ENCODE measurements at regions not wholly inside any gene's neighbourhood (a gene's known extent, or its start where the extent isn't known, plus 50 kb on each side); places are given as distances from the start of the nearest gene placed in this dataset.

DNA sequence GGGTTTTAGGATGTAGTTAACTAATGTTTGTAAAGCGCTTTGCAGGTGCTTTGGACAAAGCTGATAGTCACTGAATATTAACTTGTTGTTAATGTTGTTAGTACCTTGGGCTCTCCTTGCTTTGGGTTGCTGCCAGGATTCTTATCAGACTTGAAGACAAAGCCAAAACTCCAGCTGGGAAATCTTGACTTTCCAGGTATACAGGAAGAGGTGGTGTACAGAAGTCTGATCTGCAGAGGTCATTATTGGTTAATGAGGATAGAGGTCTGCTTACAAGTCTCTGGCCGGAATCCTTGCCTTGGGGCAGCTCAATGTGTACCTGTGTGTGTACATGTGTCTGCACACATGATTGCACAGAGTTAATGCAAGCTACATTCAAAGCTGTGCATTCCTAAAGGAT, 96.0 kb upstream of the POU3F1 start:
- H3K9me3 ChIP-seq, result no peaks in the 10 kb centered on the region
- no peak for DNase-seq (ENCODE audit: extremely low spot score in 2 of 2)
- H3K36me3 ChIP-seq, result no peaks in the 10 kb centered on the region
- H3K4me3 ChIP-seq, result no peak overlapping the region
- no peak overlapping the region for H3K27ac ChIP-seq
- H3K27me3 ChIP-seq, result no peaks in the 10 kb centered on the region
- intact Hi-C loops (cut with DNase I), result no loop called here
- peaks cover 17% of the 10 kb centered on the region for H3K4me1 ChIP-seq
- TF ChIP-seq POLR2AphosphoS5 (IDR thresholded peaks at IDR 0.05; ENCODE audit: insufficient read depth in 1 of 2, low read depth in 1 of 2) (no peak), POLR2A (IDR thresholded peaks at IDR 0.05) (no peak)
- TF ChIP-seq, protein P1, sequence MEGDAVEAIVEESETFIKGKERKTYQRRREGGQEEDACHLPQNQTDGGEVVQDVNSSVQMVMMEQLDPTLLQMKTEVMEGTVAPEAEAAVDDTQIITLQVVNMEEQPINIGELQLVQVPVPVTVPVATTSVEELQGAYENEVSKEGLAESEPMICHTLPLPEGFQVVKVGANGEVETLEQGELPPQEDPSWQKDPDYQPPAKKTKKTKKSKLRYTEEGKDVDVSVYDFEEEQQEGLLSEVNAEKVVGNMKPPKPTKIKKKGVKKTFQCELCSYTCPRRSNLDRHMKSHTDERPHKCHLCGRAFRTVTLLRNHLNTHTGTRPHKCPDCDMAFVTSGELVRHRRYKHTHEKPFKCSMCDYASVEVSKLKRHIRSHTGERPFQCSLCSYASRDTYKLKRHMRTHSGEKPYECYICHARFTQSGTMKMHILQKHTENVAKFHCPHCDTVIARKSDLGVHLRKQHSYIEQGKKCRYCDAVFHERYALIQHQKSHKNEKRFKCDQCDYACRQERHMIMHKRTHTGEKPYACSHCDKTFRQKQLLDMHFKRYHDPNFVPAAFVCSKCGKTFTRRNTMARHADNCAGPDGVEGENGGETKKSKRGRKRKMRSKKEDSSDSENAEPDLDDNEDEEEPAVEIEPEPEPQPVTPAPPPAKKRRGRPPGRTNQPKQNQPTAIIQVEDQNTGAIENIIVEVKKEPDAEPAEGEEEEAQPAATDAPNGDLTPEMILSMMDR (IDR thresholded peaks at IDR 0.05), result no peak

DNA sequence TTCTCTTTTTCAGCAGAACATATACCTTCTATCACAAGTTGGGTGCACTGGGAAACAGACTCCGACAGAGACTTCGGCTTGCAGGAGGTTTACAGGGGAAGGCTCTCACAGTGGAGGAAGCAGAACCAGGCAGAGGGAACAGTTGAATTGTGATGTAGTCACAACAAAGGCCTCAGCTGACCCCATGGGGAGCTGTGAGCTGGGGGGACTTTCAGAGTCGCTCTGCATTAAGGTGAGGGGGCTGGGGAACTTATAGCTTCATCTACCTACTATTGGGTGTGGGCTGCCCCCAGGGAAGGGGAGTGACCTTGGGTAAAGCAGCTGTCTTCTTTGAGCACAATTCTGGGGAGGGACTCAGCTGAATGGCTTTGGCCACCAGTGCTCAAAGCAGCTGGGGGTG, 94.9 kb upstream of the POU3F1 start:
- Histone ChIP-seq H3K36me3 (no peaks in the 10 kb centered on the region), H3K27ac (no peak overlapping the region), H3K9me3 (no peaks in the 10 kb centered on the region), H3K4me1 (peaks cover 17% of the 10 kb centered on the region), H3K27me3 (no peaks in the 10 kb centered on the region), H3K4me3 (no peak overlapping the region)
- intact Hi-C loops (cut with DNase I), result no loop called here
- DNase-seq (ENCODE audit: extremely low spot score in 2 of 2), result no peak
- TF ChIP-seq POLR2A (IDR thresholded peaks at IDR 0.05), result no peak
- TF ChIP-seq, protein P1 (IDR thresholded peaks at IDR 0.05), result no peak
- TF ChIP-seq POLR2AphosphoS5 (IDR thresholded peaks at IDR 0.05; ENCODE audit: insufficient read depth in 1 of 2, low read depth in 1 of 2), result no peak

DNA sequence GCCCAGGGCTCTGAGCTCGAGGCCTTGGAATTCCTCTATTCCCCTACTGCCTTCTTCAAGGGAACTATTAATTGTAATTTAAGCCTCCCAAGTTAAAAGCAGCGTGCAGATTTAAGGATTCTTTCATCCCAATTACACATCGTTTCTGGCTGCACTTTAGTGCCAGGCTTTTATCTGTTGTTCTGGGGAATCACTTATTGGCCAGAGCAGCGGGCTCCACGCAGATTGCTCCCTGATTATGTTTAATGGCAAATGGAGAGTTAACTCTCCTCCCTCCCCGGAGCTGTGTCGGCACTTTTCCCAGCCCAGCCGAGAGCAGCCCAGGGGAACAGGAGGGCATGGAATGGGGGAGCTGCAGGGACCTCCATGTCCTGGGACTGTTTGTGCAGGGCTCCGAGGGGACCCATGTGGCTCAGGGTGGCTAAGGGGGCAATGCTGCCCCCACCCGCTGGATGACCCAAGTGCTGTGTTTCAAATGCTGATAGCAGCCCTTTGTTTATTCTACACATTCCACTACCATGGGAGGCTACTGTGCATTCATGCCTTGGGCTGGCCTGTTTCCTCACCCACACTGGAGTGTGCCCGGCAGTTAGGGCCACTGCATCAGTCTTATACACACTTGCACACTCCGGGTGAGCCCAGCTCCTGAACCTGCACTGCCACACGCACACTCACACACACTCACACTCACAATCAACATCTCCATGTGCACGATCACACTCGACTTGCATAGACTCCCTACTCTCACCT, 93.3 kb upstream of the POU3F1 start:
- no peak overlapping the region for H3K4me3 ChIP-seq
- H3K27me3 ChIP-seq, result no peaks in the 10 kb centered on the region
- no peaks in the 10 kb centered on the region for H3K36me3 ChIP-seq
- no peak for DNase-seq (ENCODE audit: extremely low spot score in 2 of 2)
- peaks cover 17% of the 10 kb centered on the region for H3K4me1 ChIP-seq
- TF ChIP-seq POLR2AphosphoS5 (IDR thresholded peaks at IDR 0.05; ENCODE audit: insufficient read depth in 1 of 2, low read depth in 1 of 2) (no peak), POLR2A (IDR thresholded peaks at IDR 0.05) (no peak)
- TF ChIP-seq, protein P1 (IDR thresholded peaks at IDR 0.05), result no peak
- H3K9me3 ChIP-seq, result no peaks in the 10 kb centered on the region
- no peak overlapping the region for H3K27ac ChIP-seq
- intact Hi-C loops (cut with DNase I), result no loop called here

DNA sequence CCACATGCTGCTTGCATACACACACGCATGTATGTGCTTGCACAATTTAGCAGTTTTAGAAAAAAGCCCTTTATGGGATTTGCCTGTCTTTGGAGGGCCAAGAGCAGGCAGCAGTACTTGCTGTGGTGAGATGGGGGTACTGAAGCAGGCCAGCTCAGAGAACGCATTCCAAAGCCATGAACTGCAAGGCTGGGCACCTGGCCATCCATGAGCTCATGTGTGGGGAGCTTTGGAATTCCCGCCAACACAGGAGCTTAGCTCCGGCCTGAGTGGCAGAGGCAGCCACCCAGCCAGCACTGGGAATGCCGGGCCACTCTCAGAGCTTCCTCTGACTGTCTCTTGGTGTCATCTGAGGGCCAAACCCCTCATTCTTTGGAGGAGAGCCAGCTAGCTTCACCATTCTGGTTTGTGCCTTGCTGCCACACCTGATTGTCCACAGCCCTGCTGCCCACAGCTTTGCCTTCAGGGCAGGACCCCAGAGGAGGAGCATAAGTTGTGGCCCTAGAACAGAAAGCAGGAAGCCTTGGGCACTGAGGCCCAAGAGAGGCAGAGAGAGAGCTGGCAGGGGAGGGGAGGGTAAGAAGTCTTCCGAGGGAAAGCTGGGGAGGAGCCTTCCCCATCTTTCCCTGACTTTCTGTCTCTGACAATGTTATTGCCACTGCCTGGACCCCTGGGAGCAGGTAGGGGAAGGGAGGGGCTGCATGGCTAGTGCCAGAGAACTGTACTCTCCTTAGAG, 92.1 kb upstream of the POU3F1 start:
- H3K4me3 ChIP-seq, result no peak overlapping the region
- peak in 1 of 2 donors; percentile 28 for TF ChIP-seq POLR2AphosphoS5 (IDR thresholded peaks at IDR 0.05; ENCODE audit: insufficient read depth in 1 of 2, low read depth in 1 of 2)
- TF ChIP-seq, protein P1 (IDR thresholded peaks at IDR 0.05), result peak in 1 of 3 experiments; percentile 5
- TF ChIP-seq POLR2A (IDR thresholded peaks at IDR 0.05), result no peak
- intact Hi-C loops (cut with DNase I), result no loop called here
- H3K27ac ChIP-seq, result no peak overlapping the region
- no peaks in the 10 kb centered on the region for H3K27me3 ChIP-seq
- H3K9me3 ChIP-seq, result no peaks in the 10 kb centered on the region
- peaks cover 17% of the 10 kb centered on the region for H3K4me1 ChIP-seq
- H3K36me3 ChIP-seq, result no peaks in the 10 kb centered on the region
- no peak for DNase-seq (ENCODE audit: extremely low spot score in 2 of 2)

- H3K9me3 ChIP-seq, result no peaks in the 10 kb centered on the region
- H3K4me1 ChIP-seq, result peaks cover 17% of the 10 kb centered on the region
- DNase-seq (ENCODE audit: extremely low spot score in 2 of 2), result no peak
- H3K36me3 ChIP-seq, result no peaks in the 10 kb centered on the region
- H3K4me3 ChIP-seq, result no peak overlapping the region
- TF ChIP-seq, protein P1 (IDR thresholded peaks at IDR 0.05), result no peak
- TF ChIP-seq POLR2A (IDR thresholded peaks at IDR 0.05) (no peak), POLR2AphosphoS5 (IDR thresholded peaks at IDR 0.05; ENCODE audit: insufficient read depth in 1 of 2, low read depth in 1 of 2) (no peak)
- no peak overlapping the region for H3K27ac ChIP-seq
- intact Hi-C loops (cut with DNase I), result no loop called here
- H3K27me3 ChIP-seq, result no peaks in the 10 kb centered on the region
Observed at GRCh38 chr1:38137164-38137563, 90.6 kb upstream of the POU3F1 start.

Measured in vagina (tissue), 2 donors.